H1 (cell line): ENCODE measurements at regions not wholly inside any gene's neighbourhood (a gene's known extent, or its start where the extent isn't known, plus 50 kb on each side); places are given as distances from the start of the nearest gene placed in this dataset.

ENCODE experiments used
- ASH2L ChIP-seq: fragments of 200-600, 300-600 bp; sonication (generic); IDR thresholded peaks from one replicate; pipeline ENCODE4 v1.7.1; 2017; ENCODE audit warnings: low read length
- BACH1 ChIP-seq: IDR thresholded peaks from 2 replicates; pipeline ENCODE4 v1.6.1; 2012; ENCODE audit warnings: low read length, improper control_type of control experiment
- CREB1 ChIP-seq: IDR thresholded peaks from 2 replicates; pipeline ENCODE4 v1.6.1; 2012; ENCODE audit warnings: inconsistent platforms
- EZH2 ChIP-seq: fragments of 200-600 bp; sonication (generic); IDR thresholded peaks from 2 replicates; pipeline ENCODE4 v1.7.1; 2012; ENCODE audit warnings: low read depth, mild to moderate bottlenecking, moderate library complexity, low read length, inconsistent platforms; ENCODE audit not compliant: severe bottlenecking
- GABPA ChIP-seq: IDR thresholded peaks from 2 replicates; pipeline ENCODE4 v1.6.1; 2011; ENCODE audit warnings: mild to moderate bottlenecking, low read length, moderate library complexity, borderline replicate concordance; ENCODE audit not compliant: insufficient read depth
- JUN ChIP-seq: IDR thresholded peaks from 2 replicates; pipeline ENCODE4 v1.6.1; 2011; ENCODE audit warnings: low read depth, mild to moderate bottlenecking, improper control_type of control experiment, low read length
- KDM5A ChIP-seq: fragments of 200-600 bp; IDR thresholded peaks from 2 replicates; pipeline ENCODE4 v1.7.1; 2012; ENCODE audit warnings: mild to moderate bottlenecking, low read length, inconsistent platforms, mixed read lengths
- USF2 ChIP-seq: IDR thresholded peaks from 2 replicates; pipeline ENCODE4 v1.6.1; 2011; ENCODE audit warnings: low read length, improper control_type of control experiment

- TF ChIP-seq GABPA = no peak
- TF ChIP-seq USF2 = no peak
- no peak for TF ChIP-seq JUN
- no peak for TF ChIP-seq CREB1
- TF ChIP-seq EZH2 = no peak
- no peak for TF ChIP-seq KDM5A
- TF ChIP-seq BACH1 = no peak
- no peak for TF ChIP-seq ASH2L
Observed at GRCh38 chr18:34131006-34131405, 93.7 kb downstream of the NOL4 start (continued).
